GM18951 (cell line): ENCODE measurements at regions not wholly inside any gene's neighbourhood (a gene's known extent, or its start where the extent isn't known, plus 50 kb on each side); places are given as distances from the start of the nearest gene placed in this dataset.
"Not testable (repeated sequence)": the region's sequence is repeated elsewhere in the genome, so short reads cannot be mapped to it uniquely, and the experiment has no call there.

Experiments
- POLR2A ChIP-seq: IDR thresholded peaks from 4 replicates; pipeline ENCODE4 v1.6.1; 2011; ENCODE audit warnings: mild to moderate bottlenecking; ENCODE audit not compliant: insufficient read length, insufficient read depth; ENCODE audit errors: extremely low read depth
- in situ Hi-C: fragments of 300-500 bp; cut with MboI; formaldehyde crosslinking; loops from one replicate; pipeline ENCODE4 v1.12.0; 2022; ENCODE audit warnings: low sequenced_read_pairs, mixed read lengths, inconsistent platforms; ENCODE audit not compliant: unreplicated experiment

DNA sequence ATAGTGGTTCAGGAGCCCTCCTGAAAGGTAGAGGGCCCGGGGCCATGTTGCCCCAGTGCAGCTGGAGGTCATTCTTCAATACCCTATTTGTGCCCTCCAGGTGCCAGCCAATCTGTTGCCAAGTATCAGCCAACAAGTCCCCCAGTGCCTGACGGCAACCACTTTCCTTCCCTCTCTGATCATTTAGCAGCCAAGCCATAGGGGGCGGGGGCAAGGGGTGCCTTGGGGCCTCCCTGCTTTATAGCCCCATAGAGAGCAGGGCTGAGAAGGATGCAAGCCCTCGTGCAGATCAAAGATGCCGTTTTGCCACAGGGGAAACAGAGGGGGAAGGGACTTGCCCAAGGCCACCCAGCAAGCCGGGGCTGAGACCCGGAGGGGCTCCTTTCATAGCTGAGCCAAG lies 149.0 kb upstream of the CHST15 start:
- in situ Hi-C loops = no loop called here
- no peak for TF ChIP-seq POLR2A

- in situ Hi-C loops = not testable (repeated sequence)
Observed at GRCh38 chr10:124241510-124241909, 148.1 kb upstream of the CHST15 start.

- no peak for TF ChIP-seq POLR2A
- in situ Hi-C loops = no loop called here
Observed at GRCh38 chr10:124240839-124241291, 147.5 kb upstream of the CHST15 start.

- in situ Hi-C loops = no loop called here
- no peak for TF ChIP-seq POLR2A
Observed at GRCh38 chr10:124239696-124240095, 146.3 kb upstream of the CHST15 start.

GRCh38 chr10:124239134-124239533 lies 145.7 kb upstream of the CHST15 start:
- TF ChIP-seq POLR2A = no peak
- in situ Hi-C loops = no loop called here

- in situ Hi-C loops = no loop called here
- TF ChIP-seq POLR2A = no peak
Observed at GRCh38 chr10:124238367-124238766, 145.0 kb upstream of the CHST15 start.

DNA sequence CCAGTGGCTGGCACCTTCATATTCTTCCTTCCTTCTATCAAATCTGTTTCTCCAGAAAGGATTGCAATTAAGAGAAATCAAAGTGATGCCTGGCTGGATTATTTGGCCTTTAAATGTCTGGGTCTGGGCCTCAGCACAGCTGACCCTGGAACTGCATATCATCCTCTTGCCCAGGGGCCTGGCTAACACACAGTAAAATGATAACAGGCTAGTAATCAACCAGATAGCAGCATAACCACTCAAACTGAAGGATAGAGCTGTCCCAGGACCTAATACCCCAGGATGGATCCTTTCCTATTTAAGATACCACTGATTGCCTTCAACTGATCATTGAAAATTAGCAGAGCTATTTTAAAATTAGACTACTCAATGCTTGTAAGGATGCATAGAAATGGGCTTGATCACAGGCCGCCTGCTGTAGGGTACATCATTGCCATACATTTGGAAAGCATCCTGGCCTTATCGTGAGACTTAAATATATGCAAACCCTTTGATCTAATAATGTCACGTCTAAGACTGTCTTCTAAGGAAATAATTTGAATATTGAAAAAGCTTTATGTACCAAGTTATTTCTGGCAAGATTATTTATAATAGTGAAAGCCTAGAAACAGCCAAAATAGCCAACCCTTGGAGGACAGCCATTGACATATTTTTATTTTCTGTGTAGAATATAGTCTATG lies 144.0 kb upstream of the CHST15 start:
- no peak for TF ChIP-seq POLR2A
- in situ Hi-C loops = no loop called here

- in situ Hi-C loops = no loop called here
- TF ChIP-seq POLR2A = no peak
Observed at GRCh38 chr10:124236816-124237215, 143.4 kb upstream of the CHST15 start.

GRCh38 chr10:124236136-124236535 lies 142.7 kb upstream of the CHST15 start:
- in situ Hi-C loops = no loop called here
- TF ChIP-seq POLR2A = no peak

DNA sequence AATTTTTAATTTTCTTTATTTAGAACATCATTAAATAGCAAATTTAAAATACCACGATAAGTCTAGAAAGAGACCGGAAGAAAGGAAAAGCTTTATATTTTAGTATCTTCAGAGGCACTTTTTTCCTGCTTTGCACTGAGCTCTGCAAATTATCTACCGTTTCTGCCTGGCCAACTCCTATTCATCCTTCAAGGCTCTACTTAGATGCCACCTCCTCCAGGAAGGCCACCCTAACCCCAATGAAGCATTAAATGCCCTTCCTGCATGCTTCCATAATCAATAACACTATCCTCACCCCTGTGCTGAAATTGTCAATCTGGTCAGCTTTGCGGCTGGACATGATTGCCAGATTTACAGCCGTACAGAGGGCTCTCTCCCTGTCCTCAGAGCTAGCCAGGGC lies 141.8 kb upstream of the CHST15 start:
- TF ChIP-seq POLR2A = no peak
- in situ Hi-C loops = no loop called here

DNA sequence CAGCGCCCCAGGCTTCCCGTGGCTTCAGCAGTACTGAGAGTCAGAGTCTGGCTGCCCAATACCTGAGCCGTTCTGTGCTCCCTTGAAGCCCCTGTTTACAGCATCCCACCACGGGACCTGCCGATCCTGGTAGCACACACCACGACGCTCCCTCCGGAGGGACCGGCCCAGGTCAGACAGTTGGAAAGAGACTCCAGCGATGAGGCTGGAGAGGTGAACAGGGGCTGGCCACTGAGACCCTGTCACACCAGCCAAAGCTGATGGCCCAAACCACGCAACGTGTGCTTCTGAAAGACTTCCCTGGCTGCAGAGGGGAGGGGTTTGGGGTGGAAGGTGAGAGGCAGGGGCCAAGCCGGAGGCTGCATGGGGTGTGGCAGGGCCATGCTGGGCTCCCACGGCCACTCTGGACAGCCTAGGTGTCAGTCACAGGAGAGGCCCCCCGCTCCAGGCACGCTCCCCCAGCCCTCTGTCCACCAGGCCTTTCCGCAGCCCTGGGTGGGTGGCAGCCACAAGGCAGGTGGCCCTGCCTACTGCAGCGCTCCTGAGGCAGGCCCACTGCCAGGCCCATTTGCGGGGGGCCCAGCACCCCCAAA lies 140.2 kb upstream of the CHST15 start:
- no peak for TF ChIP-seq POLR2A
- in situ Hi-C loops = no loop called here

DNA sequence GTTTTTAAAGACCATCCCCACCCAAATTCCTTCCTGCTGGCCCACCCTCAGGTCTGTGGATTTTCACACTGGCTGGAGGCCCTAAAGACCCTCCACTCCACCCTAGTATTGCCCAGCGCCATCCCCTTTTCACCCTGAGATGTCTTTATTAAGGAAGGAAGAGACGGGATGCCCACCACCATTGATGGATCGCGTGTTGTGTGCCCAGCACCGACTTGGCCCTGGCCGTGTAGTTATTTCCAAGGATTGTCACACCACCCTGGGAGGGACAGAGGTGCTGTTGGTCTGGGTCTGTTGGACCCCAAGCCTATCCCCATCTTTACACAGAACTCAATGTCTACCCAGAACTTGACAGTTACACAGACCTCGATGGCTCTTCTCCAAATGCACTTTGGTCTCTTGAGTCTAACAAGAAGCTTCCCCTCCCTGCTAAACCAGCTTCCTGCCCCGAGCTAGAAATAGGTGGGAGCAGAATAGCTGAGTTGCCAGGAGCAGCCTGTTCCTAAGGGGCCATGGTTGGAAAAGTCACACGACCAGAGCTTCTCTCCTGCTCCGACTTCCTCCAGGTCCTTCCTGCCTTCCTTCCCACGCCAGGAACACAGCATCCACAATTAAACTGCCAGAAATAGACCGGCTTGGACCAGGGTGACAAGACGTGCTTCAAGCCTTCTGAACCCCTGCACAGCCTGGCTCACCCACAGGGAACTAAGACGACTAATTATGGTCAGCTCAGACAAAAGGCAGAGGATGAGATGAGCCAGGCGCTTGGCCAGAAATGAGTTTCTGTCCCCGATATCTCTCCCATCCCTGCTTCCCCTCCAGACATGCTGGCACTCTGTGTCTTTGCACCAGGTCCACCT lies 139.5 kb upstream of the CHST15 start:
- no peak for TF ChIP-seq POLR2A
- in situ Hi-C loops = no loop called here

DNA sequence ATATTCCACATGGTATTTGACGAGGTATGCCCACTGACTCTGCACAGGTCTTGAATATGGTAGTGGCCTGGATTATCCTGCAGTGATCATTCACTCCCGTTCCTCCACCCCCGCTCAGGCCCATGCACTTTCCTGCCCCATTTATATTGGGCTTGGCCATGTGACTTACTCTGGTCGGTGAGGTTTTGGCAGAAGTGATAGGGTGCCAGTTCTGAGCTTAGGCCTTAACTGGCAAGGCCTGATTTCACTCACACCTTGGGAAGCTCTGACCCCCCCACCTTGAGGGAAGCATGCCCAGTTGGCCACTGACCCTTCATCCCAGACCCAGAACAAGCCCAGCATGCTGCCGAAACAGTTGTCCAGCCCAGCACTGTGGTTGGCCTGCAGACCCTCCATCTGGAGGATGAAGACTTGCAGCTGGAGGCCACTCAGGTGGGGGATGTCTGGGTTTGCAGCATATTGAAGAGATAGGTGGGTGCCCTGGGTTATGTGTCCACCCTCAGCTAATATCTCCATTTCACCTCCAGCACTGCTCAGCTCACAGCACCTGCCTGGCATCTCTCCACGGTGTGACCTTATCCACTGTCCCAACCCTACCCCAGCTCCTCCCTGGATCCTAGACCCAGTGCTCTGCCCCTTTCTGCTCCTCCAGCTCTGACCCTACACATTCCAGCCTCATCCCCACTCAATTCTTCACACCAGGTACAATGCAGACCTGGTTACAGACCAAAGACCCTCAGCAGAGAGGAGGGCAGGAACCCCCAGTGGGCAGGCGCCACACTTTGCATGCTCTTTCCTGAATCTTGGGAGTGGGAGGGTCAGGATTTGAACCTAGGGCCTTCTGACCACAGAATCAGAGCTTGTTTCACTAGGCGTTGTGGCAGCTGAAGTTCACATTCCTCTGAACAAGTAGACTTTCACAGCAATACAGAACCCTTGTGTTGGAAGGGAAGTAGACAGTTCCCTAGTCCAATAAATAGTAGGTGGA lies 138.1 kb upstream of the CHST15 start:
- in situ Hi-C loops = no loop called here
- TF ChIP-seq POLR2A = no peak
